Neural cell (in vitro differentiated cells): ENCODE measurements at regions not wholly inside any gene's neighbourhood (a gene's known extent, or its start where the extent isn't known, plus 50 kb on each side); places are given as distances from the start of the nearest gene placed in this dataset.

ENCODE experiments used
- H2AFZ ChIP-seq: fragments of 200-600, 300-800 bp; sonication (generic), shearing (Covaris generic); 2 replicates; pipeline ENCODE4 v1.6.0; 2014; ENCODE audit warnings: low read depth, mild to moderate bottlenecking, antibody characterized with exemption, low read length, moderate library complexity
- H3F3A ChIP-seq: fragments of 200-600 bp; shearing (Covaris generic); 2 replicates; pipeline ENCODE4 v1.6.1; 2016; ENCODE audit warnings: mild to moderate bottlenecking, moderate library complexity, mixed read lengths, antibody characterized with exemption, low read length; ENCODE audit not compliant: insufficient read depth, poor library complexity, severe bottlenecking
- H3K27ac ChIP-seq: fragments of 200-600, 300-800 bp; sonication (generic), shearing (Covaris generic); 2 replicates; pipeline ENCODE4 v1.5.1; 2014; ENCODE audit warnings: mild to moderate bottlenecking, low read length, moderate library complexity
- H3K27me3 ChIP-seq: fragments of 300-800, 200-600 bp; sonication (generic), shearing (Covaris generic); 2 replicates; pipeline ENCODE4 v1.6.0; 2014; ENCODE audit warnings: mild to moderate bottlenecking, low read depth, low read length, moderate library complexity; ENCODE audit not compliant: insufficient read depth
- H3K36me3 ChIP-seq: fragments of 300-800, 200-600 bp; sonication (generic), shearing (Covaris generic); 2 replicates; pipeline ENCODE4 v1.5.1; 2014; ENCODE audit warnings: mild to moderate bottlenecking, antibody characterized with exemption, low read length, moderate library complexity; ENCODE audit not compliant: insufficient read depth
- H3K4me2 ChIP-seq: fragments of 300-800, 200-600 bp; sonication (generic), shearing (Covaris generic); 2 replicates; pipeline ENCODE4 v1.6.0; 2014; ENCODE audit warnings: mild to moderate bottlenecking, low read length
- H3K4me3 ChIP-seq: fragments of 300-800, 200-600 bp; sonication (generic), shearing (Covaris generic); 2 replicates; pipeline ENCODE4 v1.5.1; 2014; ENCODE audit warnings: mild to moderate bottlenecking, low read length, moderate library complexity
- H3K79me2 ChIP-seq: fragments of 200-600 bp; shearing (Covaris generic); replicated peaks from 2 replicates; pipeline ENCODE4 v1.6.0; 2014; ENCODE audit warnings: mild to moderate bottlenecking, low read length, moderate library complexity; ENCODE audit not compliant: insufficient read depth
- H3K9ac ChIP-seq: fragments of 300-800, 200-600 bp; sonication (generic), shearing (Covaris generic); 2 replicates; pipeline ENCODE4 v1.6.1; 2016; ENCODE audit warnings: mild to moderate bottlenecking, low read length, mixed read lengths
- H3K9me2 ChIP-seq: fragments of 200-600 bp; shearing (Covaris generic); 2 replicates; pipeline ENCODE4 v1.6.1; 2016; ENCODE audit warnings: mild to moderate bottlenecking, low read length, mixed read lengths; ENCODE audit not compliant: insufficient read depth
- H3K9me3 ChIP-seq: fragments of 200-600, 300-800 bp; sonication (generic), shearing (Covaris generic); 2 replicates; pipeline ENCODE4 v1.6.1; 2016; ENCODE audit warnings: mild to moderate bottlenecking, mixed run types, low read length, moderate library complexity, mixed read lengths
- H4K20me1 ChIP-seq: fragments of 200-600 bp; shearing (Covaris generic); 2 replicates; pipeline ENCODE4 v1.6.1; 2016; ENCODE audit warnings: mild to moderate bottlenecking, mixed run types; ENCODE audit not compliant: insufficient read depth
- CTCF ChIP-seq: fragments of 450-650 bp; IDR thresholded peaks from 2 replicates; pipeline ENCODE4 v1.5.1; 2014; ENCODE audit warnings: antibody characterized with exemption, mild to moderate bottlenecking, moderate library complexity; ENCODE audit not compliant: poor library complexity, severe bottlenecking
- EZH2 ChIP-seq: fragments of 200-600, 300-800 bp; shearing (Covaris generic), sonication (generic); IDR thresholded peaks from 2 replicates; pipeline ENCODE4 v1.6.1; 2014; ENCODE audit warnings: antibody characterized with exemption, low read length, borderline replicate concordance, mild to moderate bottlenecking; ENCODE audit not compliant: insufficient read depth, poor library complexity, severe bottlenecking
- MXI1 ChIP-seq: fragments of 450-650 bp; conservative IDR thresholded peaks from 2 replicates; pipeline ENCODE4 v1.6.1; 2014; ENCODE audit warnings: antibody characterized with exemption, mild to moderate bottlenecking; ENCODE audit not compliant: poor library complexity, severe bottlenecking
- RAD21 ChIP-seq: fragments of 450-650 bp; conservative IDR thresholded peaks from 2 replicates; pipeline ENCODE4 v1.6.1; 2014; ENCODE audit warnings: antibody characterized with exemption, mild to moderate bottlenecking, moderate library complexity
- REST ChIP-seq: IDR thresholded peaks from 2 replicates; pipeline ENCODE4 v1.6.1; 2012; ENCODE audit warnings: borderline replicate concordance
- SMC3 ChIP-seq: fragments of 450-650 bp; conservative IDR thresholded peaks from 2 replicates; pipeline ENCODE4 v1.6.1; 2014; ENCODE audit warnings: antibody characterized with exemption, mild to moderate bottlenecking, moderate library complexity; ENCODE audit not compliant: poor library complexity
- TAF1 ChIP-seq: IDR thresholded peaks from 2 replicates; pipeline ENCODE4 v1.6.1; 2012; ENCODE audit warnings: low read depth

DNA sequence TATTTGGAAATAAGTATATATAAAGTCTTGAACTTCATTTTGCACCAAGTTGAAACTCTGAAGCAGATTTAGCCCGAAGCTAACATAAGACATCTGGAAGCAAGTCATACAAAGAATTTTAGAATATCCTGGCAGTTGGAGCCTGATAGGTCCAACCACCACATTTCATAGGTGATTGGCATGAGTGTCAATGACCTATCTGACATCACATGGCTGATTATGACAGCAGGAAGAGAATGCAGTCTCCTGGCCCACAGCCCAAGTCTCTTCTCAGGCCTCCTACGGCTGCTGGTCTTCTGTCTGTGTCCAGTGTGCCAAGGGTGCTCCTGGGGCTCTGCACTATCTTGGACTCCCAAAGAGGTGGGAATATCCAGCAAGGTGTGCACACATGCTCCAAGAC, 325.7 kb upstream of the ACVR2A start:
- no peak overlapping the region for H3K4me2 ChIP-seq
- H3K9me2 ChIP-seq = no peaks in the 10 kb centered on the region
- H4K20me1 ChIP-seq = no peaks in the 10 kb centered on the region
- no peak overlapping the region for H3K9ac ChIP-seq
- H3K79me2 ChIP-seq = no peaks in the 10 kb centered on the region
- H3K4me3 ChIP-seq = no peak overlapping the region
- no peaks in the 10 kb centered on the region for H3K36me3 ChIP-seq
- H3F3A ChIP-seq = no peaks in the 10 kb centered on the region
- peak overlapping the region; percentile 53 for H3K27ac ChIP-seq
- H3K27me3 ChIP-seq = no peaks in the 10 kb centered on the region
- TF ChIP-seq REST = no peak
- TF ChIP-seq RAD21 = no peak
- no peak for TF ChIP-seq EZH2
- no peak for TF ChIP-seq MXI1
- no peak for TF ChIP-seq SMC3
- TF ChIP-seq CTCF = no peak
- no peaks in the 10 kb centered on the region for H3K9me3 ChIP-seq
- no peak overlapping the region for H2AFZ ChIP-seq

GRCh38 chr2:147515213-147515612, 329.6 kb upstream of the ACVR2A start:
- H3K79me2 ChIP-seq = no peaks in the 10 kb centered on the region
- TF ChIP-seq TAF1 (no peak), SMC3 (no peak), REST (no peak)
- H3K36me3 ChIP-seq = no peaks in the 10 kb centered on the region
- no peak overlapping the region for H3K27ac ChIP-seq
- H4K20me1 ChIP-seq = no peaks in the 10 kb centered on the region
- H3K4me3 ChIP-seq = no peak overlapping the region
- no peak overlapping the region for H3K9ac ChIP-seq
- no peaks in the 10 kb centered on the region for H3K9me2 ChIP-seq
- H3K27me3 ChIP-seq = no peaks in the 10 kb centered on the region
- H3F3A ChIP-seq = no peaks in the 10 kb centered on the region
- no peak overlapping the region for H3K4me2 ChIP-seq
- H2AFZ ChIP-seq = no peak overlapping the region
- no peaks in the 10 kb centered on the region for H3K9me3 ChIP-seq
